HG02981 (cell line): ENCODE measurements at regions not wholly inside any gene's neighbourhood (a gene's known extent, or its start where the extent isn't known, plus 50 kb on each side); places are given as distances from the start of the nearest gene placed in this dataset.
"Not testable (repeated sequence)": the region's sequence is repeated elsewhere in the genome, so short reads cannot be mapped to it uniquely, and the experiment has no call there.

ENCODE experiments used
- ATAC-seq: cut with Tn5 transposase; IDR thresholded peaks from one replicate; pipeline ENCODE4 v1.9.1; 2021; ENCODE audit warnings: mild to moderate bottlenecking, moderate library complexity; ENCODE audit not compliant: unreplicated experiment

GRCh38 chr9:1115370-1115769, 65.2 kb downstream of the DMRT2 start:
- no peak for ATAC-seq

GRCh38 chr9:1117439-1117838, 67.3 kb downstream of the DMRT2 start:
- no peak for ATAC-seq

- no peak for ATAC-seq
These were observed 70.5 kb downstream of the DMRT2 start for GRCh38 chr9:1120500-1121165.

GRCh38 chr9:1125741-1126140, 75.6 kb downstream of the DMRT2 start:
- no peak for ATAC-seq

GRCh38 chr9:1128046-1128445, 77.9 kb downstream of the DMRT2 start:
- ATAC-seq, result no peak

- no peak for ATAC-seq
These were observed 79.2 kb downstream of the DMRT2 start for GRCh38 chr9:1129382-1129781.

- ATAC-seq, result no peak
These were observed 89.9 kb downstream of the DMRT2 start for GRCh38 chr9:1140057-1140456.

- no peak for ATAC-seq
These were observed 101.5 kb downstream of the DMRT2 start for GRCh38 chr9:1151691-1152090.

- no peak for ATAC-seq
These were observed 102.0 kb downstream of the DMRT2 start for GRCh38 chr9:1152171-1152570.

GRCh38 chr9:1154739-1155138, 104.6 kb downstream of the DMRT2 start:
- no peak for ATAC-seq

GRCh38 chr9:1155602-1156001, 105.4 kb downstream of the DMRT2 start:
- no peak for ATAC-seq

- no peak for ATAC-seq
These were observed 106.8 kb downstream of the DMRT2 start for GRCh38 chr9:1156794-1157550.

GRCh38 chr9:1157836-1158235, 107.7 kb downstream of the DMRT2 start:
- ATAC-seq, result no peak

- no peak for ATAC-seq
These were observed 120.8 kb downstream of the DMRT2 start for GRCh38 chr9:1170918-1171317.

- ATAC-seq, result no peak
These were observed 121.4 kb downstream of the DMRT2 start for GRCh38 chr9:1171546-1171945.

- no peak for ATAC-seq
These were observed 123.1 kb downstream of the DMRT2 start for GRCh38 chr9:1173211-1173610.

GRCh38 chr9:1173993-1174392, 123.8 kb downstream of the DMRT2 start:
- no peak for ATAC-seq

GRCh38 chr9:1179366-1179765, 129.2 kb downstream of the DMRT2 start:
- ATAC-seq, result no peak

- no peak for ATAC-seq
These were observed 134.0 kb downstream of the DMRT2 start for GRCh38 chr9:1184146-1184545.

- not testable (repeated sequence) for ATAC-seq
These were observed 137.0 kb downstream of the DMRT2 start for GRCh38 chr9:1187137-1187536.

- ATAC-seq, result not testable (repeated sequence)
These were observed 145.5 kb downstream of the DMRT2 start for GRCh38 chr9:1195636-1196035.

GRCh38 chr9:1198085-1198484, 147.9 kb downstream of the DMRT2 start:
- no peak for ATAC-seq

GRCh38 chr9:1200847-1201251, 150.7 kb downstream of the DMRT2 start:
- ATAC-seq, result no peak
